ENCODE measurements at regions not wholly inside any gene's neighbourhood (a gene's known extent, or its start where the extent isn't known, plus 50 kb on each side); places are given as distances from the start of the nearest gene placed in this dataset.

GRCh38 chr13:25024175-25024574, 71.8 kb upstream of the PABPC3 start:
- Histone ChIP-seq H3K27ac (ENCODE audit: insufficient read depth, low read depth, low read length) (no peak overlapping the region), H3K4me2 (ENCODE audit: insufficient read depth, low read length) (no peak overlapping the region)
- POLR2A ChIA-PET = no interaction called here

DNA sequence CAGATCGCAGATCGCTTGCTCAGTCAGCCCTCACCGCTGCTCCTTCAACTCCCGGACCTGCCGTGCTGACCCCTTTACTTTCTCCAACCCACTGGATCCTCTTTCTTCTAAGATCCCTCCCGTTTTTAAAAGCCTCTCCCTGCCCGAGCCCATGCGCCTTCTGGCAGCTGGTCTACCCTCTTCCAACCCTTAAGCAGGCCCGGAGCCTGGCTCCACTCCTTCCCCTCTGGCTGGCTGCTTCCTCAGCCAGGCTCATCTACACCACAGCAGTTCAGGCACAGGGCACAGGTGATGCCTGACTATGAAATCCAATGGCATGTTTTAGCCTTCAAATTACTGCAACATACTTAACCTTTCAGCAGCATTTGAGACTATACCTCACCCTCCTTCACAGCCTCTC, 63.8 kb upstream of the PABPC3 start:
- DNase-seq (ENCODE audit: low read depth, low spot score) = no peak
- Histone ChIP-seq H3K4me3 (replicated peaks in 1 of 3; ENCODE audit: insufficient read depth in 1 of 3, low read depth in 1 of 3, low read length in 3 of 3) (no peak overlapping the region), H3K27ac (ENCODE audit: insufficient read depth, low read depth, low read length) (no peak overlapping the region), H3K36me3 (ENCODE audit: control insufficient read depth in 2 of 2, extremely low read depth in 1 of 2, insufficient read depth in 2 of 2, low read length in 2 of 2) (no peaks in the 10 kb centered on the region), H2AFZ (ENCODE audit: low read depth, low read length) (no peak overlapping the region), H3K27me3 (ENCODE audit: control insufficient read depth in 2 of 2, insufficient read depth in 2 of 2, low read length in 2 of 2) (peaks cover 0 to 3% of the 10 kb centered on the region in 2 experiments), H4K20me1 (replicated peaks; ENCODE audit: control insufficient read depth, extremely low read depth, insufficient read depth, low read length) (no peaks in the 10 kb centered on the region), H3K9me3 (replicated peaks; ENCODE audit: control insufficient read depth, insufficient read depth, low read length) (no peaks in the 10 kb centered on the region), H3K9me1 (replicated peaks; ENCODE audit: control insufficient read depth, extremely low read depth, insufficient read depth, low read length) (no peaks in the 10 kb centered on the region), H3K9ac (replicated peaks; ENCODE audit: extremely low read depth, insufficient read depth, low read length) (no peak overlapping the region), H3K79me2 (ENCODE audit: control insufficient read depth, insufficient read depth, low read length) (no peaks in the 10 kb centered on the region), H3K4me1 (ENCODE audit: control insufficient read depth, extremely low read depth, insufficient read depth, low read length) (no peaks in the 10 kb centered on the region), H3K4me2 (ENCODE audit: insufficient read depth, low read length) (no peak overlapping the region)
- CTCF ChIA-PET = no interaction called here
- TF ChIP-seq JUN (IDR thresholded peaks at IDR 0.05; ENCODE audit: borderline replicate concordance, insufficient read depth, insufficient read length, low read depth) (no peak), FOS (IDR thresholded peaks at IDR 0.05; ENCODE audit: borderline replicate concordance, insufficient read depth, low read length) (no peak), CTCF (IDR thresholded peaks at IDR 0.05; ENCODE audit: extremely low read depth in 1 of 2, insufficient read depth in 1 of 2, low read depth in 1 of 2, low read length in 2 of 2) (no peak)
- TF ChIP-seq, protein P1, sequence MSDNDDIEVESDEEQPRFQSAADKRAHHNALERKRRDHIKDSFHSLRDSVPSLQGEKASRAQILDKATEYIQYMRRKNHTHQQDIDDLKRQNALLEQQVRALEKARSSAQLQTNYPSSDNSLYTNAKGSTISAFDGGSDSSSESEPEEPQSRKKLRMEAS (IDR thresholded peaks at IDR 0.05; ENCODE audit: insufficient read depth, insufficient read length) = no peak
- POLR2A ChIA-PET = no interaction called here
- dilution Hi-C loops (cut with MboI; ENCODE audit: extremely low pct_ligation_motif_present, low sequenced_read_pairs) (no loop called here), intact Hi-C loops (cut with micrococcal nuclease) (no loop called here)
- no peak for FAIRE-seq
- no TSS peak for BruUV-seq (replicated peaks)

More at GRCh38 chr13:25024175-25024574, 71.8 kb upstream of the PABPC3 start:
- FAIRE-seq (no peak), DNase-seq (ENCODE audit: low read depth, low spot score) (no peak)
- dilution Hi-C loops (cut with MboI; ENCODE audit: extremely low pct_ligation_motif_present, low sequenced_read_pairs) (no loop called here), intact Hi-C loops (cut with micrococcal nuclease) (no loop called here)
- H3K79me2 ChIP-seq (ENCODE audit: control insufficient read depth, insufficient read depth, low read length) = no peaks in the 10 kb centered on the region
- no peaks in the 10 kb centered on the region for H3K9me3 ChIP-seq (replicated peaks; ENCODE audit: control insufficient read depth, insufficient read depth, low read length)
- H3K27me3 ChIP-seq (ENCODE audit: control insufficient read depth in 2 of 2, insufficient read depth in 2 of 2, low read length in 2 of 2) = peaks cover 0 to 2% of the 10 kb centered on the region in 2 experiments
- TF ChIP-seq MYC (IDR thresholded peaks at IDR 0.05; ENCODE audit: low read depth, low read length) (no peak), CTCF (IDR thresholded peaks at IDR 0.05; ENCODE audit: extremely low read depth in 1 of 2, insufficient read depth in 1 of 2, low read depth in 1 of 2, low read length in 2 of 2) (no peak), JUN (IDR thresholded peaks at IDR 0.05; ENCODE audit: borderline replicate concordance, insufficient read depth, insufficient read length, low read depth) (no peak), EZH2 (IDR thresholded peaks at IDR 0.05; ENCODE audit: borderline replicate concordance, low read depth, low read length, severe bottlenecking) (no peak), GATA2 (IDR thresholded peaks at IDR 0.05; ENCODE audit: insufficient read depth, insufficient read length, low read depth, low read length) (no peak)
- H3K4me1 ChIP-seq (ENCODE audit: control insufficient read depth, extremely low read depth, insufficient read depth, low read length) = no peaks in the 10 kb centered on the region
- CTCF ChIA-PET = no interaction called here
- H3K36me3 ChIP-seq (ENCODE audit: control insufficient read depth in 2 of 2, extremely low read depth in 1 of 2, insufficient read depth in 2 of 2, low read length in 2 of 2) = no peaks in the 10 kb centered on the region
- H2AFZ ChIP-seq (ENCODE audit: low read depth, low read length) = no peak overlapping the region
- no peak overlapping the region for H3K9ac ChIP-seq (replicated peaks; ENCODE audit: extremely low read depth, insufficient read depth, low read length)
- BruUV-seq (replicated peaks) = no TSS peak
- H3K9me1 ChIP-seq (replicated peaks; ENCODE audit: control insufficient read depth, extremely low read depth, insufficient read depth, low read length) = no peaks in the 10 kb centered on the region
- H3K4me3 ChIP-seq (replicated peaks in 1 of 3; ENCODE audit: insufficient read depth in 1 of 3, low read depth in 1 of 3, low read length in 3 of 3) = no peak overlapping the region
- H4K20me1 ChIP-seq (replicated peaks; ENCODE audit: control insufficient read depth, extremely low read depth, insufficient read depth, low read length) = no peaks in the 10 kb centered on the region
